ENCODE measurements at regions not wholly inside any gene's neighbourhood (a gene's known extent, or its start where the extent isn't known, plus 50 kb on each side); places are given as distances from the start of the nearest gene placed in this dataset.

- no peak for TF ChIP-seq ATF5 (CRISPR knock-in tag; IDR thresholded peaks at IDR 0.05; ENCODE audit: low read depth)
- no peak for TF ChIP-seq CTCF (CRISPR knock-in tag; IDR thresholded peaks at IDR 0.05)
- TF ChIP-seq USF2 (IDR thresholded peaks at IDR 0.05; ENCODE audit: low read depth, low read length), result no peak
- no peak for TF ChIP-seq USF2 (CRISPR knock-in tag; IDR thresholded peaks at IDR 0.05; ENCODE audit: borderline replicate concordance)
- TF ChIP-seq HCFC1 (IDR thresholded peaks at IDR 0.05; ENCODE audit: low read depth, low read length), result no peak
- no peak for TF ChIP-seq PRDM10 (CRISPR knock-in tag; IDR thresholded peaks at IDR 0.05; ENCODE audit: low read depth)
- TF ChIP-seq TBX3 (IDR thresholded peaks at IDR 0.05; ENCODE audit: borderline replicate concordance), result no peak
- no peak for TF ChIP-seq REPIN1 (CRISPR knock-in tag; IDR thresholded peaks at IDR 0.05; ENCODE audit: borderline replicate concordance, low read depth)
Measured at GRCh38 chr4:57672846-57673433, 562.8 kb upstream of the IGFBP7 start.

All from HepG2 (cell line).